ENCODE measurements at regions not wholly inside any gene's neighbourhood (a gene's known extent, or its start where the extent isn't known, plus 50 kb on each side); places are given as distances from the start of the nearest gene placed in this dataset.
"Not testable (repeated sequence)": the region's sequence is repeated elsewhere in the genome, so short reads cannot be mapped to it uniquely, and the experiment has no call there.

- peak; percentile 18 for DNase-seq
- ATAC-seq = not testable (repeated sequence)
Measured at GRCh38 chr1:120941066-120941465, 51.5 kb downstream of the PPIAL4A start.

GRCh38 chr1:120941836-120942217 lies 52.3 kb downstream of the PPIAL4A start:
- not testable (repeated sequence) for DNase-seq

GRCh38 chr1:120942218-120942944 lies 52.8 kb downstream of the PPIAL4A start:
- DNase-seq (peak; percentile 81), ATAC-seq (peak; percentile 85)

More at GRCh38 chr1:120941836-120942217, 52.3 kb downstream of the PPIAL4A start:
- ATAC-seq = peak; percentile 10

- DNase-seq, ATAC-seq: not testable (repeated sequence)
Measured at GRCh38 chr1:120942945-120943319, 53.4 kb downstream of the PPIAL4A start.

GRCh38 chr1:120944691-120945090 lies 55.1 kb downstream of the PPIAL4A start:
- not testable (repeated sequence) for DNase-seq, ATAC-seq

- not testable (repeated sequence) for DNase-seq, ATAC-seq
Measured at GRCh38 chr1:120945122-120945521, 55.6 kb downstream of the PPIAL4A start.

GRCh38 chr1:120947114-120947513 lies 57.5 kb downstream of the PPIAL4A start:
- not testable (repeated sequence) for ATAC-seq, DNase-seq

- not testable (repeated sequence) for DNase-seq, ATAC-seq
Measured at GRCh38 chr1:120949724-120950123, 60.2 kb downstream of the PPIAL4A start.

GRCh38 chr1:120950633-120951032 lies 61.1 kb downstream of the PPIAL4A start:
- ATAC-seq, DNase-seq: not testable (repeated sequence)

- not testable (repeated sequence) for ATAC-seq, DNase-seq
Measured at GRCh38 chr1:120951100-120951499, 61.5 kb downstream of the PPIAL4A start.

GRCh38 chr1:120952207-120952870 lies 62.8 kb downstream of the PPIAL4A start:
- ATAC-seq = not testable (repeated sequence)

GRCh38 chr1:120952871-120953265 lies 63.3 kb downstream of the PPIAL4A start:
- not testable (repeated sequence) for ATAC-seq, DNase-seq

More at GRCh38 chr1:120952207-120952870, 62.8 kb downstream of the PPIAL4A start:
- not testable (repeated sequence) for DNase-seq

GRCh38 chr1:120954736-120955135 lies 65.2 kb downstream of the PPIAL4A start:
- DNase-seq = no peak

GRCh38 chr1:120955961-120956360 lies 66.4 kb downstream of the PPIAL4A start:
- not testable (repeated sequence) for ATAC-seq, DNase-seq

More at GRCh38 chr1:120954736-120955135, 65.2 kb downstream of the PPIAL4A start:
- no peak for ATAC-seq

- DNase-seq, ATAC-seq: not testable (repeated sequence)
Measured at GRCh38 chr1:120966018-120966417, 76.4 kb downstream of the PPIAL4A start.

- DNase-seq, ATAC-seq: not testable (repeated sequence)
Measured at GRCh38 chr1:120972863-120973262, 83.3 kb downstream of the PPIAL4A start.

- ATAC-seq, DNase-seq: not testable (repeated sequence)
Measured at GRCh38 chr1:120973836-120974235, 84.3 kb downstream of the PPIAL4A start.

GRCh38 chr1:120977279-120977678 lies 87.7 kb downstream of the PPIAL4A start:
- ATAC-seq, DNase-seq: not testable (repeated sequence)

- DNase-seq, ATAC-seq: not testable (repeated sequence)
Measured at GRCh38 chr1:120981489-120982094, 92.0 kb downstream of the PPIAL4A start.

- not testable (repeated sequence) for DNase-seq, ATAC-seq
Measured at GRCh38 chr1:120994614-120995013, 105.0 kb downstream of the PPIAL4A start.

GRCh38 chr1:120995025-120995424 lies 105.5 kb downstream of the PPIAL4A start:
- not testable (repeated sequence) for DNase-seq

GRCh38 chr1:121001090-121001726 lies 111.6 kb downstream of the PPIAL4A start:
- not testable (repeated sequence) for DNase-seq
- peak; percentile 59 for ATAC-seq

More at GRCh38 chr1:120995025-120995424, 105.5 kb downstream of the PPIAL4A start:
- ATAC-seq = peak; percentile 86
